Esophagus squamous epithelium (tissue), 4 donors: ENCODE measurements at regions not wholly inside any gene's neighbourhood (a gene's known extent, or its start where the extent isn't known, plus 50 kb on each side); places are given as distances from the start of the nearest gene placed in this dataset.

Experiments used
- CTCF ChIP-seq, 6 experiments: fragments of 450-650 bp in 4 of 6; fragments of 200-600 bp in 2 of 6; sonication (generic) in 2 of 6; IDR thresholded peaks; one replicate each; pipeline ENCODE4 v1.5.1; 2016 to 2019; ENCODE audit warnings: antibody characterized with exemption in 6 of 6, mild to moderate bottlenecking in 4 of 6, moderate library complexity in 4 of 6
- POLR2A ChIP-seq, 4 donors: fragments of 450-650 bp; IDR thresholded peaks; one replicate each; pipeline ENCODE4 v1.6.1; 2017; ENCODE audit warnings: antibody characterized with exemption in 4 of 4, mild to moderate bottlenecking in 4 of 4, moderate library complexity in 3 of 4

DNA sequence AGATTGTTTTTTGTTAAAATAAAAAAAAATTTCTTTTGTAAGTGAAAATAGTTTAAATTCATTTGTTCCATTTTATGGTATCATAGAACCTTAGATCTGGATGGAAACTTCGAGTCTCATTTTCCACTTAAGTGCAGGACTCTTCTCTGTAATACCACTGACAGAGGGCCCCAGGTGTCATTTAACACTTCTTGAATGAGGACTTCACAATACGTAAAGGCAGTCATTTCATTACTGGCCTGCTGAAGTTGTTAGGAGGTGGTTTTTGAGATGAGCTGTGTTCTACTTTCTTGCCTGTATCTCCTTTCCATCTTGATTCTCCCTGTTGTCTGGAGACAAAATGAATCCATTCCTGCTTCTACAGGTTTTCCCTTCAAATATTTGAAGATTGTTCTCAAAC lies 455.3 kb downstream of the DMRT2 start:
- TF ChIP-seq CTCF (IDR thresholded peaks at IDR 0.05) (no peak), POLR2A (IDR thresholded peaks at IDR 0.05) (no peak)
